ENCODE measurements at regions not wholly inside any gene's neighbourhood (a gene's known extent, or its start where the extent isn't known, plus 50 kb on each side); places are given as distances from the start of the nearest gene placed in this dataset.

- no peak for DNase-seq
- TF ChIP-seq GATA1 (IDR thresholded peaks at IDR 0.05; ENCODE audit: low read depth, low read length) (no peak), POLR2A (IDR thresholded peaks at IDR 0.05; ENCODE audit: low read length) (no peak)
Measured at GRCh38 chr3:88311826-88312225, 162.1 kb downstream of the C3orf38 start.

GRCh38 chr3:88312256-88312655 is 162.5 kb downstream of the C3orf38 start:
- DNase-seq = no peak
- no peak for TF ChIP-seq POLR2A (IDR thresholded peaks at IDR 0.05; ENCODE audit: low read length)
- TF ChIP-seq GATA1 (IDR thresholded peaks at IDR 0.05; ENCODE audit: low read depth, low read length) = no peak

DNA sequence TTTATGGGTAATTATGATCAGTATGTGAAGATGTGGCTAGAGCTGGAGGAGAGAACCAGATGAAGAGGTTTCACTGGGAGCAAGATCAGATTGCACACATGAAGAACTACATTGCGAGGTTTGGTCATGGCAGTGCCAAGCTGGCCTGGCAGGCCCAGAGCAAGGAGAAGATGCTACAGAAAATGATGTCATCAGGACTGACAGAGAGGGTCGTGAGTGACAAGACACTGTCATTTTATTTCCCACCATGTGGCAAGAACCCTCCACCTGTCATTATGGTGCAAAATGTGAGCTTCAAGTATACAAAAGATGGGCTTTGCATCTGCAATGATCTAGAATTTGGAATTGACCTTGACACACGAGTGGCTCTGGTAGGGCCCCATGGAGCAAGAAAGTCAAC is 168.3 kb downstream of the C3orf38 start:
- no peak for DNase-seq
- TF ChIP-seq POLR2A (IDR thresholded peaks at IDR 0.05; ENCODE audit: low read length) (no peak), GATA1 (IDR thresholded peaks at IDR 0.05; ENCODE audit: low read depth, low read length) (no peak)

GRCh38 chr3:88321363-88322050 is 171.7 kb downstream of the C3orf38 start:
- TF ChIP-seq POLR2A (IDR thresholded peaks at IDR 0.05; ENCODE audit: low read length) (no peak), GATA1 (IDR thresholded peaks at IDR 0.05; ENCODE audit: low read depth, low read length) (no peak)
- no peak for DNase-seq

DNA sequence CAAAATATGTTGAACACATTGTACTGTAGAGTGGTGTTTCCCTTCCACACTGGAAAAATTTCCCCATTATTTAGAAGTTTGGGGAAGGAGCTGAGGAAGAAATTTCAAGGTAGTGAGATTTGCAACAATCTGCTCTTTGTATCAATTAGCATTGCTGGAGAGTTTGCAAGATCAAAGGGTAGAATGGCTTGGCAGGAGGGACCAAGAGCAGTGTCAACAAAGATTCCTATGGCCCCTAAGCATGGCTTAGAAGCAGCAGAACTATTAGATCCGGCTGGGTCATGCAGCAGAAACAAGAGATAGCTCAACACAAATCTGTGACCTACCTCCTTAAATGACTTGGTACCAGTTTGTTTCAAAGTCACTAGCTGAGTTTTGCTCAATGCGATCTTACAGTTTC is 175.0 kb downstream of the C3orf38 start:
- TF ChIP-seq GATA1 (IDR thresholded peaks at IDR 0.05; ENCODE audit: low read depth, low read length) = no peak
- TF ChIP-seq POLR2A (IDR thresholded peaks at IDR 0.05; ENCODE audit: low read length) = no peak
- DNase-seq = no peak

DNA sequence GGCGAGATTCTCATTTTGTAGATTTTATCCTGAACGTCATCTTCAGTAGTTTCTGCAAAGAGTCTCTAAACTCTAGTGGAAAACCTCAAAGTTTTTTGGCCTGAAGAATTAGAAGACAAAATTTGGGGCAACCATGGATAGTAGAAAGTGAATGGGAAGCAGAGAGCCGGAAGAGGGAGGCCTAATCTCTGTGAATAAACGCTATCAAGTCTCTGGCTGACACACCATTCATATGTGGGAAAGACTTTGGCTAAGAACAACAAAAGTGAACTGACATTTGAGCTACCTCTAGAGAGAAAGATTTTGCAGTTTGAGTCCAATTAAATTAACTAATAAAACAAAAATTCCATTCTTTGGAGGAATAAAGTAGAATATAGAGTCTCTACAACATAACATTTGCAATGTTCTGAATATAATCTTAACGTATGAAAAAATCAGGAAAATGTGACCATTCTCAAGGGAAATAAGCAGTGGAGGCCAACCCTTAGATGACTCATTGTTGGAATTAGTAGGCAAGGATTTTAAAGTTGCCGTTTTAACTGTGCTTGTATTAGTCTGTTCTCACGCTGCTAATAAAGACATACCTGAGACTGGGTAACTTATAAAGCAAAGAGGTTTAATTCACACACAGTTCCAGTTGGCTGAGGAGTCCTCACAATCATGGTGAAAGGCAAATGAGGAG is 184.6 kb downstream of the C3orf38 start:
- TF ChIP-seq GATA1 (IDR thresholded peaks at IDR 0.05; ENCODE audit: low read depth, low read length) (no peak), POLR2A (IDR thresholded peaks at IDR 0.05; ENCODE audit: low read length) (no peak)
- DNase-seq = no peak

DNA sequence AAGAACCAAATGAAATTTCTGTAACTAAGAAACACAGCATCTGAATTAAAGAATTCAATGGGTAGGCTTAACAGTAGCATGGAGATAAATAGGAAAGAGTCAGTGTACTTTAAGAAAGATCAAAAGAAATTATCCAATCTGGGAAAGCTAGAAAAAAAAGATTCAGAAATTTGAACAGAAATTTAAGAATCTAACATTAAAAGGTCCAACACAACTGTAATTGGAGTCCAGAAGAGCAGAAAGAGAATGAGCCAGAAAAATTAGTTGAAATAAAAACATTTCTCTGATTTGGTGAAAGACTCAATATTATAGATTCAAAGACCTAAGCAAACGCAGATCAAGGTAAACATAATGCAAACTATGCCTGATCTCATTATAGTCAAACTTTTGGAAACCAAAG is 187.1 kb downstream of the C3orf38 start:
- DNase-seq = no peak
- no peak for TF ChIP-seq POLR2A (IDR thresholded peaks at IDR 0.05; ENCODE audit: low read length)
- no peak for TF ChIP-seq GATA1 (IDR thresholded peaks at IDR 0.05; ENCODE audit: low read depth, low read length)

DNA sequence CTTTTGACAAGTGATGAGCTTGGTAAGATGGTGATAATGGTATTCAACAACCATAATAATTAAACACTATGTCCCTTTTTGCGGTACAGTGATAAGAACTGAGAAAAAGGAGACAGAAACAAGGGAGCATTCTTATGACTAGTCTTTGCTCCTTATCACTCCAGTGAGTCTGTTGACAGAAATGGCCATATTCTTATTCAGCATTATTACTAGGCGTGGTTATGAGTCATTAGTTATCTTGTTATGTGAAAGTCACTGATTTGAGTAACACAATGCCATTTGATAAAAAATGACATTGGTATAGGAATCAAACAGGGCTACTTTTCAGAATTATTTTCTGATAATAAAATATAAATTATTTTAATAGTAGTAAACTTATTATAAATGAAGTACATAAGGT is 193.5 kb downstream of the C3orf38 start:
- TF ChIP-seq POLR2A (IDR thresholded peaks at IDR 0.05; ENCODE audit: low read length) = no peak
- no peak for TF ChIP-seq GATA1 (IDR thresholded peaks at IDR 0.05; ENCODE audit: low read depth, low read length)
- peak; percentile 73 to 90 for DNase-seq

DNA sequence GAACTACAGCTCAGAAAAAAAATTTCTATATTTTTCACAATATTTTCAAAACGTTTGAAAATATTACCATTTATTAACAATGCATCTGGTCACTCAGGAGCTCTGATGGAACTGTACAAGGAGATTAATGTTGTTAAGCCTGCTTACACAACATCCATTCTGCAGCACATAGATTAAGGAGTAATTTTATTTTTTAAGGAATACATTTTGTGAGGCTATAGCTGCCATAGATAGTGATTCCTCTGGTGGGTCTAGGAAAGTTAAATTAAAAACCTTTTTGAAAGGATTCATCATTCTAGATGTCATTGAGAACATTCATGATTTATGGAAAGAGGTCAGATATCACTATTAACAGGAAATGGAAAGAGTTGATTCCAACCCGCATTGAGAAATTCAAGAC is 196.9 kb downstream of the C3orf38 start:
- TF ChIP-seq POLR2A (IDR thresholded peaks at IDR 0.05; ENCODE audit: low read length) (no peak), GATA1 (IDR thresholded peaks at IDR 0.05; ENCODE audit: low read depth, low read length) (no peak)
- DNase-seq = no peak

GRCh38 chr3:88362428-88362827 is 212.7 kb downstream of the C3orf38 start:
- TF ChIP-seq GATA1 (IDR thresholded peaks at IDR 0.05; ENCODE audit: low read depth, low read length) (no peak), POLR2A (IDR thresholded peaks at IDR 0.05; ENCODE audit: low read length) (no peak)
- no peak for DNase-seq

GRCh38 chr3:88364926-88365325 is 215.2 kb downstream of the C3orf38 start:
- TF ChIP-seq POLR2A (IDR thresholded peaks at IDR 0.05; ENCODE audit: low read length) (no peak), GATA1 (IDR thresholded peaks at IDR 0.05; ENCODE audit: low read depth, low read length) (no peak)
- DNase-seq = no peak

DNA sequence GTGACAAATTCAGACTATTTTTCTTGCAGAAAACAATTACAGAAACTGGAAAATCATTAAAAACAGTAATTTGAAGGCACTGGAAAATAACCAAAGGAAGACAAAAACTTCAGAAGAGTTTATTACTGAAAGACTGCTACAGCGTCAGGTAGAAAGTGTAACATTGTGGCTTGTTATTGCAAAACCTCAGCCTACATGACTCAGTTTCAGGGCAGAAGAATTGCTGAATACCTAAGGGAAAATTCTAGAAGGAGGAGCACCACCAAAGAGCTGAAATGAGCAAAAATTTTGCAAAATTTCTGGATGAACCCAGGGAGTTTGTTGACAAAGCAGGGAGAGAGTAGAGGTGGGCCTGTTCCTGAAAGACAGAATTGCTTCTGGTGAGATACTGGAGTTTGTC is 219.6 kb downstream of the C3orf38 start:
- TF ChIP-seq GATA1 (IDR thresholded peaks at IDR 0.05; ENCODE audit: low read depth, low read length) (no peak), POLR2A (IDR thresholded peaks at IDR 0.05; ENCODE audit: low read length) (no peak)
- no peak for DNase-seq

GRCh38 chr3:88369767-88370166 is 220.0 kb downstream of the C3orf38 start:
- TF ChIP-seq POLR2A (IDR thresholded peaks at IDR 0.05; ENCODE audit: low read length) = no peak
- no peak for TF ChIP-seq GATA1 (IDR thresholded peaks at IDR 0.05; ENCODE audit: low read depth, low read length)

DNA sequence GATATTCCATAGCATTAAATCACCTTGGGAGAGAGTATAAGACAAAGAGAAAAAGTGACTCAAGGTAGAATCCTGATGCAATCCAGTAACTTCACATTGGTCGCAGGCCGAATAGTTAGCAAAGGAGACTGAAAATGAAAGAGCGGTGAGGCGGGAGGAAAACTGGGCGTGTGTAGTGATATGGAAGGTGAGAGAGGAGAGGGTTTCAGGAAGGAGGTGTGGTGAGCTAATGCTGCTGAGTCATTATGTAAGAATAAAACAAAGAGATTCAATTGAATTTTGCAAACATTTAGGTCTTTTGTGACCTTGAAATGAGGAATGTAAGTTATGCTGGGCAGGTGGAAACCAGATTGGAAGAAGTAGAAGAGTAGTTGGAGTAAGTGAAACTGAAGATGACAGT is 235.3 kb downstream of the C3orf38 start:
- no peak for DNase-seq
- TF ChIP-seq GATA1 (IDR thresholded peaks at IDR 0.05; ENCODE audit: low read depth, low read length) (no peak), POLR2A (IDR thresholded peaks at IDR 0.05; ENCODE audit: low read length) (no peak)

More at GRCh38 chr3:88369767-88370166, 220.0 kb downstream of the C3orf38 start:
- DNase-seq = no peak

- TF ChIP-seq GATA1 (IDR thresholded peaks at IDR 0.05; ENCODE audit: low read depth, low read length) (no peak), POLR2A (IDR thresholded peaks at IDR 0.05; ENCODE audit: low read length) (no peak)
Measured at GRCh38 chr3:88398581-88398980, 248.8 kb downstream of the C3orf38 start.

More at GRCh38 chr3:88398581-88398980, 248.8 kb downstream of the C3orf38 start:
- no peak for DNase-seq

Data from erythroblast (primary cell).